ENCODE measurements at regions not wholly inside any gene's neighbourhood (a gene's known extent, or its start where the extent isn't known, plus 50 kb on each side); places are given as distances from the start of the nearest gene placed in this dataset.
"Not testable (repeated sequence)": the region's sequence is repeated elsewhere in the genome, so short reads cannot be mapped to it uniquely, and the experiment has no call there.

DNA sequence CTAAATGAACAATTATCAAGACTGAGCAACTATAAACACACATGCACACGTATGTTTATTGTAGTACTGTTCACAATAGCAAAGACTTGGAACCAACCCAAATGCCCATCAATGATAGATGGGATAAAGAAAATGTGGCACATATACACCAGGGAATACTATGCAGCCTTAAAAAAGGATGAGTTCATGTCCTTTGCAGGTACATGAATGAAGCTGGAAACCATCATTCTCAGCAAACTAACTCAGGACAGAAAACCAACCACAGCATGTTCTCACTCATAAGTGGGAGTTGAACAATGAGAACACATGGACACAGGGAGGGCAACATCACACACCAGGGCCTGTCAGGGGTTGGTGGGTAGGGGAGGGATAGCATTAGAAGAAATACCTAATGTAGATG, 445.4 kb downstream of the BCAT1 start:
- CTCF ChIA-PET; H4K20me1 ChIP-seq (ENCODE audit: insufficient read depth, low read length); H2AK5ac ChIP-seq (ENCODE audit: low read depth, low read length); H3K27me3 ChIP-seq (ENCODE audit: control insufficient read depth, insufficient read depth, low read length); DNase-seq; H3K27ac ChIP-seq (ENCODE audit: insufficient read depth, low read length); H3K36me3 ChIP-seq (ENCODE audit: control insufficient read depth, insufficient read depth, low read length); dilution Hi-C loops (cut with HindIII; ENCODE audit: low sequenced_read_pairs, unreplicated experiment); H3K14ac ChIP-seq (replicated peaks; ENCODE audit: low read depth, low read length); H3K4ac ChIP-seq (ENCODE audit: low read depth, low read length); in situ Hi-C loops (cut with MboI; ENCODE audit: low sequenced_read_pairs); BruUV-seq (replicated peaks); H3K4me3 ChIP-seq (ENCODE audit: insufficient read depth, low read depth, low read length); H2AFZ ChIP-seq (replicated peaks; ENCODE audit: low read length, poor library complexity); H4K8ac ChIP-seq (ENCODE audit: low read depth in 2 of 2, low read length in 2 of 2); H3K9ac ChIP-seq (ENCODE audit: low read depth, low read length); H2BK15ac ChIP-seq (ENCODE audit: low read depth, low read length); H2BK5ac ChIP-seq (ENCODE audit: low read depth, low read length, poor library complexity, severe bottlenecking); H3K56ac ChIP-seq (ENCODE audit: extremely low read depth, insufficient read depth, low read length); H3K9me3 ChIP-seq (ENCODE audit: control insufficient read depth, insufficient read depth, low read length); ATAC-seq (ENCODE audit: low read depth); H3K9me1 ChIP-seq (ENCODE audit: insufficient read depth, low read length); H3K18ac ChIP-seq (ENCODE audit: low read depth, low read length); H2AK9ac ChIP-seq (replicated peaks; ENCODE audit: low read depth, low read length, poor library complexity); H3K4me2 ChIP-seq (ENCODE audit: low read depth, low read length); H3K23ac ChIP-seq (ENCODE audit: low read depth, low read length); POLR2A ChIA-PET (ENCODE audit: unreplicated experiment); H2BK20ac ChIP-seq (ENCODE audit: low read depth, low read length); intact Hi-C loops (cut with micrococcal nuclease); H2BK120ac ChIP-seq (ENCODE audit: low read depth, low read length); H4K5ac ChIP-seq (ENCODE audit: low read depth, low read length); H4K91ac ChIP-seq (ENCODE audit: insufficient read depth, low read depth, low read length): not testable (repeated sequence)
- H3K4me1 ChIP-seq (ENCODE audit: control insufficient read depth, insufficient read depth, low read length) = peaks cover 16% of the 10 kb centered on the region
- peaks cover 13 to 39% of the 10 kb centered on the region in 2 experiments for H3K79me1 ChIP-seq (ENCODE audit: low read depth in 1 of 2, low read length in 2 of 2)
- no CpG with 5 or more reads among the region's 1 CpG for WGBS, 2 experiments (ENCODE audit: extremely low coverage in 2 of 2, insufficient read length in 1 of 2)

All from IMR-90 (cell line).